ENCODE measurements at regions not wholly inside any gene's neighbourhood (a gene's known extent, or its start where the extent isn't known, plus 50 kb on each side); places are given as distances from the start of the nearest gene placed in this dataset.

DNA sequence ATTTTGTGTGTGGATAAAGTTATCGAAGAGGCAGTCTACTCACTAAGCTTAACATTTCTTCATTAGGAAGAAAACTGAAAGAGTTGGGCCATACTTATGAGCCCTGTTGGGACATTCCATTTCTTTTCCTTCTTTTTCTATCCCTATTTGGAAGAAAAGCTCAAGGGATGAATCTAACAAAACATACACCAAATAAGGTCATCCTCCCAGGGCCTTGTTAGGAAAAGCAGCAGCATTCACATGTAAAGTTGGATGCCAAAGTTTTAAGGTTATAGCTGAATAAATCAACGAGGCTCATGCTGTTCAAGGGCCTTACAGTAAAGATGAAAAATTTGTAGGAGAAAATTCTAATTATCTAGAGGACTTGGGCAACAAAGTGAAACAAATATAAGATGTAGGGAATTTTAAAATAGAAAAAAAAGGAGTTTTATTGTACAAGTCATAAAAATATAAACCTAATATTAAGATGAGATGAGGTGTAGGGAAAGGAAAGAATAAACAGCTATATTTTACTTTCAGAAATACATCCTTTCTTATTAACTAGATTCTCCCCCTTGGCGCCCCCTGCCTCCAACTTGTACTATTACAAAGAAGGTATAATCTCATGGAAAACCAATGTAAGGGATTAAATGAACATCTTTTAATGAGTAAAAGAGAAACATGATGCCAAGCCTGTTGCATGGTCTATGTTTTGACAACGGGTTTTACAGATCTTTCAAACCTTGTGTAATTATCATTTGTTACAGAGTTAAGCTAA, 160.4 kb downstream of the PCDH20 start:
- Histone ChIP-seq H3K9ac (no peak overlapping the region), H2AFZ (ENCODE audit: low read depth) (no peak overlapping the region)
- CTCF ChIA-PET = interaction anchor here (0.6 to 1.7 kb wide), 5 partner anchors 11 to 627 kb away, joined by 3 to 5 read pairs (median 3); no protein-coding TSS in a partner anchor

DNA sequence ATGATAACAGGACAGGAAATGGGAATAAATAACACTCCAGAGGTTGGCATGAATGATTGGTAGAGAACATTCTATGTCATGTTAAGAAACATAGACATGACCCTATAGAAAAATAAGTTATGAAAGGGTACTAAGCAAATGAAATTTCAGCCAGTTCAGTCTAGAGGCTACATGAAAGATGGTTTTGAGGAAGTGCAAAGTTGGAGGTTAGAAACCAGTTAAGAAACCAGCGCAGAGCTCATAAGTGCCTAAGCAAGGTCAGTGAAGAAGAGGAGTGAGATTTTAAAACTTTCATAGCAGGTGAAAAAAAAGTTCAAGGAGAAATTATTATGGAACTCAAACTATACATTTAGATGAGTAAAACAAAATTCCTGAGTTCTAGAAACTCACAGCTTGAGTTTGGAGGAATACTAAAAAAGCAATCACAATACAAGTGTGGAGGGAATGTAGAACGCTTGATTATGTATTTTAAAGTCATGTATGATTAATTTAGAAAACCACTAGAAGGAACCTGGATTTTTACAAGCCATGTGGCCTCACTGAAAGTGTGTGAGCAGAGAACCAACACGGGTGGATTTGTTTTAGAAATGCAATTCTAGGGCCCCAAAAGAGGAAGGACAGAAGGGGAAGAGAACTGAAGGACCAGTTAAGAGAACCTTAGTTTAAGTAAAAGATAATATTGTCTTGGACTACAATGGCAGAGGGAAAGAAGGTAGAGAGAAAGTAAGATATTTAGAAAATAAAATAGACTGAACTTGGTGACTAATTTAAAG, 162.4 kb downstream of the PCDH20 start:
- H3K9me2 ChIP-seq = no peaks in the 10 kb centered on the region
- no peaks in the 10 kb centered on the region for H3K79me2 ChIP-seq (ENCODE audit: insufficient read depth)
- no peak overlapping the region for H3K27ac ChIP-seq (ENCODE audit: low read depth in 2 of 2, low read length in 1 of 2)
- no peaks in the 10 kb centered on the region for H3K27me3 ChIP-seq (ENCODE audit: insufficient read depth)
- ChIA-PET POLR2A (no interaction called here), CTCF (no interaction called here)
- WGBS (ENCODE audit: low lambda C conversion rate) = 18% methylated on average over 3 of the region's 3 CpGs
- H3K4me2 ChIP-seq = no peak overlapping the region
- H3K36me3 ChIP-seq (replicated peaks in 1 of 2; ENCODE audit: control insufficient read depth in 1 of 2, insufficient read depth in 2 of 2, low read length in 1 of 2) = no peaks in the 10 kb centered on the region
- no peaks in the 10 kb centered on the region for H4K20me1 ChIP-seq (ENCODE audit: insufficient read depth)
- H2AFZ ChIP-seq (ENCODE audit: low read depth) = no peak overlapping the region
- TF ChIP-seq ELF1 (IDR thresholded peaks at IDR 0.05) (no peak), USF2 (IDR thresholded peaks at IDR 0.05; ENCODE audit: borderline replicate concordance, low read depth, low read length) (no peak), SMC3 (IDR thresholded peaks at IDR 0.05; ENCODE audit: low read depth, low read length) (no peak), RCOR1 (IDR thresholded peaks at IDR 0.05; ENCODE audit: low read length) (no peak), NFIC (IDR thresholded peaks at IDR 0.05; ENCODE audit: borderline replicate concordance) (no peak), CHD2 (IDR thresholded peaks at IDR 0.05; ENCODE audit: low read length, partially characterized antibody) (no peak), RFX5 (IDR thresholded peaks at IDR 0.05; ENCODE audit: low read length) (no peak), MAX (IDR thresholded peaks at IDR 0.05; ENCODE audit: low read depth) (no peak), SIN3A (IDR thresholded peaks at IDR 0.05; ENCODE audit: borderline replicate concordance, low read depth, low read length) (no peak), TCF12 (IDR thresholded peaks at IDR 0.05) (no peak), GATA2 (CRISPR knock-in tag; IDR thresholded peaks at IDR 0.05) (no peak), MXI1 (IDR thresholded peaks at IDR 0.05; ENCODE audit: low read depth, low read length) (no peak), FOSL2 (IDR thresholded peaks at IDR 0.05; ENCODE audit: borderline replicate concordance, low read depth) (no peak), PBX3 (IDR thresholded peaks at IDR 0.05) (no peak), EZH2phosphoT487 (IDR thresholded peaks at IDR 0.05; ENCODE audit: borderline replicate concordance, low read depth) (no peak)
- TF ChIP-seq, protein P1, sequence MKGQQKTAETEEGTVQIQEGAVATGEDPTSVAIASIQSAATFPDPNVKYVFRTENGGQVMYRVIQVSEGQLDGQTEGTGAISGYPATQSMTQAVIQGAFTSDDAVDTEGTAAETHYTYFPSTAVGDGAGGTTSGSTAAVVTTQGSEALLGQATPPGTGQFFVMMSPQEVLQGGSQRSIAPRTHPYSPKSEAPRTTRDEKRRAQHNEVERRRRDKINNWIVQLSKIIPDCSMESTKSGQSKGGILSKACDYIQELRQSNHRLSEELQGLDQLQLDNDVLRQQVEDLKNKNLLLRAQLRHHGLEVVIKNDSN (IDR thresholded peaks at IDR 0.05; ENCODE audit: borderline replicate concordance, low read depth) = no peak
- TF ChIP-seq, protein P2, sequence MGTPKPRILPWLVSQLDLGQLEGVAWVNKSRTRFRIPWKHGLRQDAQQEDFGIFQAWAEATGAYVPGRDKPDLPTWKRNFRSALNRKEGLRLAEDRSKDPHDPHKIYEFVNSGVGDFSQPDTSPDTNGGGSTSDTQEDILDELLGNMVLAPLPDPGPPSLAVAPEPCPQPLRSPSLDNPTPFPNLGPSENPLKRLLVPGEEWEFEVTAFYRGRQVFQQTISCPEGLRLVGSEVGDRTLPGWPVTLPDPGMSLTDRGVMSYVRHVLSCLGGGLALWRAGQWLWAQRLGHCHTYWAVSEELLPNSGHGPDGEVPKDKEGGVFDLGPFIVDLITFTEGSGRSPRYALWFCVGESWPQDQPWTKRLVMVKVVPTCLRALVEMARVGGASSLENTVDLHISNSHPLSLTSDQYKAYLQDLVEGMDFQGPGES (IDR thresholded peaks at IDR 0.05; ENCODE audit: low read depth, low read length) = no peak
- no peak overlapping the region for H3K4me3 ChIP-seq (ENCODE audit: low read depth in 2 of 2, low read length in 1 of 2)
- H3F3A ChIP-seq (replicated peaks; ENCODE audit: insufficient read depth) = no peaks in the 10 kb centered on the region
- no peak for DNase-seq
- no peaks in the 10 kb centered on the region; the same call in 1 of the 2 replicates for H3K9me3 ChIP-seq
- no peaks in the 10 kb centered on the region for H3K4me1 ChIP-seq (ENCODE audit: control insufficient read depth in 1 of 2, insufficient read depth in 2 of 2, low read depth in 1 of 2, low read length in 1 of 2)
- H3K9ac ChIP-seq = no peak overlapping the region

More for the DNA sequence above, 160.4 kb downstream of the PCDH20 start:
- Histone ChIP-seq H3F3A (replicated peaks; ENCODE audit: insufficient read depth) (no peaks in the 10 kb centered on the region), H3K27me3 (ENCODE audit: insufficient read depth) (no peaks in the 10 kb centered on the region), H3K79me2 (ENCODE audit: insufficient read depth) (no peaks in the 10 kb centered on the region), H3K36me3 (replicated peaks in 1 of 2; ENCODE audit: control insufficient read depth in 1 of 2, insufficient read depth in 2 of 2, low read length in 1 of 2) (no peaks in the 10 kb centered on the region), H3K4me2 (no peak overlapping the region), H4K20me1 (ENCODE audit: insufficient read depth) (no peaks in the 10 kb centered on the region), H3K4me1 (ENCODE audit: control insufficient read depth in 1 of 2, insufficient read depth in 2 of 2, low read depth in 1 of 2, low read length in 1 of 2) (no peaks in the 10 kb centered on the region), H3K9me3 (no peaks in the 10 kb centered on the region; the same call in 1 of the 2 replicates), H3K4me3 (ENCODE audit: low read depth in 2 of 2, low read length in 1 of 2) (no peak overlapping the region), H3K9me2 (no peaks in the 10 kb centered on the region), H3K27ac (ENCODE audit: low read depth in 2 of 2, low read length in 1 of 2) (no peak overlapping the region)
- WGBS (ENCODE audit: low lambda C conversion rate) = 17% methylated on average over 4 of the region's 4 CpGs
- no peak for DNase-seq
- POLR2A ChIA-PET = no interaction called here
- no peak for TF ChIP-seq JUND (IDR thresholded peaks at IDR 0.05)
- TF ChIP-seq EZH2phosphoT487 (IDR thresholded peaks at IDR 0.05; ENCODE audit: borderline replicate concordance, low read depth) = no peak
- TF ChIP-seq CHD2 (IDR thresholded peaks at IDR 0.05; ENCODE audit: low read length, partially characterized antibody) = no peak
- no peak for TF ChIP-seq NFIC (IDR thresholded peaks at IDR 0.05; ENCODE audit: borderline replicate concordance)

Data from SK-N-SH (cell line).